B cell (primary cell): ENCODE measurements at regions not wholly inside any gene's neighbourhood (a gene's known extent, or its start where the extent isn't known, plus 50 kb on each side); places are given as distances from the start of the nearest gene placed in this dataset.

ENCODE experiments used
- ATAC-seq: fragments of 200-7000 bp; cut with Tn5 transposase; one replicate; pipeline ENCODE4 v1.10.0; 2021; ENCODE audit warnings: low read depth, mild to moderate bottlenecking, moderate number of reproducible peaks, moderate library complexity
- CTCF ChIA-PET: fragments of 350-600 bp; sonication (Branson Sonifier 250); formaldehyde crosslinking; loops from one replicate; lab custom pipeline; 2021; ENCODE audit warnings: antibody characterized with exemption, inconsistent platforms; lab: Charles Lee
- POLR2A ChIA-PET: fragments of 350-600 bp; sonication (Branson Sonifier 250); formaldehyde crosslinking; loops from one replicate; lab custom pipeline; 2021; ENCODE audit warnings: antibody characterized with exemption; lab: Charles Lee
- DNase-seq: peaks from one replicate; pipeline ENCODE4 v3.0.0; 2013
- H2AFZ ChIP-seq: 2 replicates; pipeline ENCODE4 v1.6.1; 2012; ENCODE audit warnings: mild to moderate bottlenecking, low read depth, low read length; ENCODE audit not compliant: insufficient read depth, poor library complexity, severe bottlenecking
- H3K27ac ChIP-seq, 2 donors: 1 replicate in 1 of 2; 2 replicates in 1 of 2; pipeline ENCODE4 v1.5.1; 2012 to 2013; ENCODE audit warnings: low read length in 2 of 2, mild to moderate bottlenecking in 2 of 2, moderate library complexity in 1 of 2
- H3K27me3 ChIP-seq, 4 experiments: fragments of 200-600 bp in 1 of 4; sonication (generic) in 1 of 4; replicated peaks in 1 of 4; 1 replicate in 2 of 4; 2 replicates in 2 of 4; pipeline versions ENCODE4 v1.6.1 to v1.7.0; 2013 to 2016; ENCODE audit warnings: low read length in 3 of 4, mild to moderate bottlenecking in 2 of 4, mixed read lengths in 1 of 4, moderate library complexity in 1 of 4; ENCODE audit not compliant: insufficient read depth in 4 of 4, control insufficient read depth in 3 of 4; ENCODE audit errors: control extremely low read depth in 1 of 4
- H3K36me3 ChIP-seq, 2 experiments: replicated peaks in 1 of 2; 1 replicate in 1 of 2; 2 replicates in 1 of 2; pipeline versions ENCODE4 v1.6.1 to v1.7.1; 2013; ENCODE audit warnings: low read length in 1 of 2; ENCODE audit not compliant: insufficient read depth in 2 of 2, control insufficient read depth in 1 of 2; ENCODE audit errors: control extremely low read depth in 1 of 2, extremely low read depth in 1 of 2
- H3K4me1 ChIP-seq, 2 donors: fragments of 200-600 bp in 1 of 2; sonication (generic) in 1 of 2; 1 replicate in 1 of 2; 2 replicates in 1 of 2; pipeline versions ENCODE4 v1.5.1 to v1.6.1; 2013 to 2017; ENCODE audit warnings: low read length in 2 of 2; ENCODE audit not compliant: control insufficient read depth in 2 of 2, insufficient read depth in 2 of 2
- H3K4me2 ChIP-seq: replicated peaks from 2 replicates; pipeline ENCODE3; 2012; ENCODE audit warnings: mild to moderate bottlenecking, low read depth, low read length; ENCODE audit not compliant: poor library complexity, severe bottlenecking
- H3K4me3 ChIP-seq, 5 experiments: fragments of 200-600 bp in 1 of 5; sonication (generic) in 1 of 5; 1 replicate in 3 of 5; 2 replicates in 2 of 5; pipeline versions ENCODE4 v1.5.1 to v1.7.0; 2011 to 2016; ENCODE audit warnings: low read length in 4 of 5, mild to moderate bottlenecking in 4 of 5, low read depth in 2 of 5, control low read depth in 1 of 5, moderate library complexity in 1 of 5; ENCODE audit not compliant: insufficient read depth in 1 of 5; ENCODE audit errors: control extremely low read depth in 1 of 5, extremely low read depth in 1 of 5
- H3K79me2 ChIP-seq: fragments of 200-600 bp; sonication (generic); one replicate; pipeline ENCODE4 v1.6.0; 2016; ENCODE audit warnings: low read length; ENCODE audit not compliant: control insufficient read depth, insufficient read depth
- H3K9ac ChIP-seq: fragments of 200-600 bp; sonication (generic); 2 replicates; pipeline ENCODE4 v1.6.1; 2017; ENCODE audit warnings: mild to moderate bottlenecking, low read length, moderate library complexity
- H3K9me3 ChIP-seq, 3 donors: one replicate each; pipeline versions ENCODE4 v1.6.1 to v1.7.1; 2013; ENCODE audit warnings: low read length in 2 of 3; ENCODE audit not compliant: control insufficient read depth in 2 of 3, insufficient read depth in 1 of 3; ENCODE audit errors: control extremely low read depth in 1 of 3
- H4K20me1 ChIP-seq: 2 replicates; pipeline ENCODE4 v1.6.0; 2012; ENCODE audit warnings: mild to moderate bottlenecking, low read length; ENCODE audit not compliant: insufficient read depth, control insufficient read depth, poor library complexity, severe bottlenecking
- H3K27ac Mint-ChIP-seq: one replicate; pipeline ENCODE4 v1.8.0; 2021; ENCODE audit warnings: mixed read lengths
- H3K27me3 Mint-ChIP-seq: one replicate; pipeline ENCODE4 v1.8.0; 2021; ENCODE audit warnings: mixed read lengths
- H3K4me1 Mint-ChIP-seq: one replicate; pipeline ENCODE4 v1.8.0; 2021; ENCODE audit warnings: mixed read lengths
- H3K4me3 Mint-ChIP-seq: one replicate; pipeline ENCODE4 v1.8.0; 2021; ENCODE audit warnings: mixed read lengths
- H3K9me3 Mint-ChIP-seq: one replicate; pipeline ENCODE4 v1.8.0; 2022; ENCODE audit warnings: mixed read lengths; ENCODE audit not compliant: insufficient read depth
- EZH2 ChIP-seq: IDR thresholded peaks from 2 replicates; pipeline ENCODE4 v1.6.1; 2012; ENCODE audit warnings: borderline replicate concordance, low read depth, mild to moderate bottlenecking, moderate library complexity, low read length; ENCODE audit not compliant: insufficient read depth, poor library complexity, severe bottlenecking
- WGBS: methylation state at CpG from one replicate; pipeline ENCODE4 v1.1.5; 2013; ENCODE audit warnings: missing lambda C conversion rate; ENCODE audit not compliant: insufficient coverage; 5-methylcytosine and 5-hydroxymethylcytosine counted together
- intact Hi-C: fragments of 100-400 bp; cut with micrococcal nuclease; formaldehyde crosslinking; loops from one replicate; pipeline ENCODE4 v1.10.0; 2022
- TF ChIP-seq, protein P1 (sequence below): fragments of 200-600 bp; IDR thresholded peaks from one replicate; pipeline ENCODE4 v1.8.0; 2022; ENCODE audit warnings: antibody characterized with exemption, mild to moderate bottlenecking

GRCh38 chr2:236816197-236817170 is 246.9 kb downstream of the ACKR3 start:
- H4K20me1 ChIP-seq = no peaks in the 10 kb centered on the region
- CTCF ChIA-PET = no interaction called here
- H2AFZ ChIP-seq = no peak overlapping the region
- no peak for DNase-seq
- POLR2A ChIA-PET = no interaction called here
- H3K9me3 ChIP-seq = peaks cover 0 to 5% (median 0%) of the 10 kb centered on the region in 3 donors
- Mint-ChIP-seq H3K27ac (no peak overlapping the region), H3K9me3 (peaks cover 3% of the 10 kb centered on the region), H3K4me1 (no peaks in the 10 kb centered on the region), H3K4me3 (no peak overlapping the region), H3K27me3 (peaks cover 3% of the 10 kb centered on the region)
- H3K4me3 ChIP-seq = no peak overlapping the region
- H3K9ac ChIP-seq = no peak overlapping the region
- no peaks in the 10 kb centered on the region for H3K36me3 ChIP-seq
- intact Hi-C loops = no loop called here
- H3K27me3 ChIP-seq = no peaks in the 10 kb centered on the region
- H3K4me2 ChIP-seq = no peak overlapping the region
- TF ChIP-seq, protein P1, sequence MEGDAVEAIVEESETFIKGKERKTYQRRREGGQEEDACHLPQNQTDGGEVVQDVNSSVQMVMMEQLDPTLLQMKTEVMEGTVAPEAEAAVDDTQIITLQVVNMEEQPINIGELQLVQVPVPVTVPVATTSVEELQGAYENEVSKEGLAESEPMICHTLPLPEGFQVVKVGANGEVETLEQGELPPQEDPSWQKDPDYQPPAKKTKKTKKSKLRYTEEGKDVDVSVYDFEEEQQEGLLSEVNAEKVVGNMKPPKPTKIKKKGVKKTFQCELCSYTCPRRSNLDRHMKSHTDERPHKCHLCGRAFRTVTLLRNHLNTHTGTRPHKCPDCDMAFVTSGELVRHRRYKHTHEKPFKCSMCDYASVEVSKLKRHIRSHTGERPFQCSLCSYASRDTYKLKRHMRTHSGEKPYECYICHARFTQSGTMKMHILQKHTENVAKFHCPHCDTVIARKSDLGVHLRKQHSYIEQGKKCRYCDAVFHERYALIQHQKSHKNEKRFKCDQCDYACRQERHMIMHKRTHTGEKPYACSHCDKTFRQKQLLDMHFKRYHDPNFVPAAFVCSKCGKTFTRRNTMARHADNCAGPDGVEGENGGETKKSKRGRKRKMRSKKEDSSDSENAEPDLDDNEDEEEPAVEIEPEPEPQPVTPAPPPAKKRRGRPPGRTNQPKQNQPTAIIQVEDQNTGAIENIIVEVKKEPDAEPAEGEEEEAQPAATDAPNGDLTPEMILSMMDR = no peak
- TF ChIP-seq EZH2 = no peak
- H3K27ac ChIP-seq = no peak overlapping the region
- ATAC-seq = no peak
- H3K4me1 ChIP-seq = no peaks in the 10 kb centered on the region
- 88% methylated on average over 19 of the region's 24 CpGs for WGBS
- H3K79me2 ChIP-seq = no peaks in the 10 kb centered on the region
